Mucosa of gallbladder (tissue), 1 donor: ENCODE measurements at regions not wholly inside any gene's neighbourhood (a gene's known extent, or its start where the extent isn't known, plus 50 kb on each side); places are given as distances from the start of the nearest gene placed in this dataset.
"Not testable (repeated sequence)": the region's sequence is repeated elsewhere in the genome, so short reads cannot be mapped to it uniquely, and the experiment has no call there.

Experiments used
- DNase-seq: peaks from one replicate; pipeline ENCODE4 v3.0.0-alpha.2; 2020; ENCODE audit warnings: low spot score
- donor health status: DM: no; HTN: no; CAD: no.

GRCh38 chr5:27830546-27830945 is 792.2 kb upstream of the CDH9 start:
- no peak for DNase-seq

GRCh38 chr5:27821681-27822080 is 783.3 kb upstream of the CDH9 start:
- no peak for DNase-seq

- DNase-seq: no peak
These were observed 780.5 kb upstream of the CDH9 start for GRCh38 chr5:27818888-27819287.

- DNase-seq: no peak
These were observed 776.6 kb upstream of the CDH9 start for GRCh38 chr5:27814983-27815382.

- DNase-seq: no peak
These were observed 775.9 kb upstream of the CDH9 start for GRCh38 chr5:27814286-27814685.

GRCh38 chr5:27810458-27810857 is 772.1 kb upstream of the CDH9 start:
- DNase-seq: no peak

- no peak for DNase-seq
These were observed 758.8 kb upstream of the CDH9 start for GRCh38 chr5:27797220-27797619.

GRCh38 chr5:27788184-27788583 is 749.8 kb upstream of the CDH9 start:
- DNase-seq: no peak

- DNase-seq: no peak
These were observed 745.9 kb upstream of the CDH9 start for GRCh38 chr5:27784317-27784716.

GRCh38 chr5:27778121-27778520 is 739.7 kb upstream of the CDH9 start:
- DNase-seq: no peak

- DNase-seq: no peak
These were observed 735.2 kb upstream of the CDH9 start for GRCh38 chr5:27773636-27774035.

- no peak for DNase-seq
These were observed 734.8 kb upstream of the CDH9 start for GRCh38 chr5:27773166-27773565.

- DNase-seq: no peak
These were observed 731.5 kb upstream of the CDH9 start for GRCh38 chr5:27769748-27770402.

- DNase-seq: no peak
These were observed 710.5 kb upstream of the CDH9 start for GRCh38 chr5:27748847-27749246.

- DNase-seq: not testable (repeated sequence)
These were observed 705.1 kb upstream of the CDH9 start for GRCh38 chr5:27743383-27743979.

- no peak for DNase-seq
These were observed 704.4 kb upstream of the CDH9 start for GRCh38 chr5:27742805-27743204.

- no peak for DNase-seq
These were observed 696.5 kb upstream of the CDH9 start for GRCh38 chr5:27734838-27735237.

GRCh38 chr5:27733237-27733636 is 694.9 kb upstream of the CDH9 start:
- DNase-seq: no peak

- no peak for DNase-seq
These were observed 688.9 kb upstream of the CDH9 start for GRCh38 chr5:27727254-27727653.

- no peak for DNase-seq
These were observed 684.0 kb upstream of the CDH9 start for GRCh38 chr5:27722337-27722736.

GRCh38 chr5:27708534-27708933 is 670.1 kb upstream of the CDH9 start:
- DNase-seq: no peak

- DNase-seq: no peak
These were observed 668.4 kb upstream of the CDH9 start for GRCh38 chr5:27706832-27707231.

- DNase-seq: no peak
These were observed 667.3 kb upstream of the CDH9 start for GRCh38 chr5:27705661-27706060.
